Sigmoid colon (tissue), 6 donors: ENCODE measurements at regions not wholly inside any gene's neighbourhood (a gene's known extent, or its start where the extent isn't known, plus 50 kb on each side); places are given as distances from the start of the nearest gene placed in this dataset.

Source experiments
- DNase-seq: peaks from one replicate; pipeline ENCODE4 v3.0.0-alpha.2; 2019
- H3K27ac ChIP-seq, 4 donors: fragments of 200-600 bp; sonication (generic); one replicate each; pipeline ENCODE4 v1.5.1; 2016 to 2019; ENCODE audit warnings: mild to moderate bottlenecking in 1 of 4
- H3K27me3 ChIP-seq, 3 donors: fragments of 200-600 bp; sonication (generic); one replicate each; pipeline ENCODE4 v1.5.1; 2019; ENCODE audit warnings: mild to moderate bottlenecking in 1 of 3
- H3K36me3 ChIP-seq, 4 donors: fragments of 200-600 bp; sonication (generic); one replicate each; pipeline ENCODE4 v1.5.1; 2016 to 2019
- H3K4me1 ChIP-seq, 4 donors: fragments of 200-600 bp; sonication (generic); one replicate each; pipeline ENCODE4 v1.5.1; 2017 to 2019
- H3K4me3 ChIP-seq, 4 donors: fragments of 200-600 bp; sonication (generic); one replicate each; pipeline ENCODE4 v1.5.1; 2017 to 2019; ENCODE audit warnings: mild to moderate bottlenecking in 2 of 4, moderate library complexity in 1 of 4
- H3K9me3 ChIP-seq, 4 donors: fragments of 200-600 bp in 3 of 4; sonication (generic) in 3 of 4; one replicate each; pipeline versions ENCODE4 v1.5.1 to v1.6.1; 2013 to 2019
- EP300 ChIP-seq, 4 donors: sonication (generic); formaldehyde crosslinking; IDR thresholded peaks; one replicate each; pipeline ENCODE4 v1.6.1; 2017; ENCODE audit warnings: antibody characterized with exemption in 4 of 4
- POLR2A ChIP-seq, 2 donors: fragments of 450-650 bp; IDR thresholded peaks; one replicate each; pipeline ENCODE4 v1.6.1; 2016; ENCODE audit warnings: antibody characterized with exemption in 2 of 2, mild to moderate bottlenecking in 2 of 2, moderate library complexity in 2 of 2
- POLR2AphosphoS5 ChIP-seq, 4 donors: sonication (generic); formaldehyde crosslinking; IDR thresholded peaks; one replicate each; pipeline ENCODE4 v1.6.1; 2017; ENCODE audit warnings: antibody characterized with exemption in 4 of 4
- WGBS, 2 donors: extraction: QIAGEN DNeasy Blood & Tissue Kit; methylation state at CpG; one replicate each; pipeline ENCODE4 v1.1.7; 2013; 5-methylcytosine and 5-hydroxymethylcytosine counted together
- intact Hi-C: fragments of 100-400 bp; cut with DNase I; formaldehyde crosslinking; loops from one replicate; pipeline ENCODE4 v1.15.1; 2023
- TF ChIP-seq, protein P1 (sequence below), 4 experiments: fragments of 450-650 bp in 3 of 4; fragments of 200-600 bp in 1 of 4; IDR thresholded peaks; one replicate each; pipeline ENCODE4 v1.5.1; 2016 to 2019; ENCODE audit warnings: antibody characterized with exemption in 4 of 4, mild to moderate bottlenecking in 3 of 4, moderate library complexity in 2 of 4
- donor health status: healthy with polysubstance abuse.
- donor health status: healthy.

DNA sequence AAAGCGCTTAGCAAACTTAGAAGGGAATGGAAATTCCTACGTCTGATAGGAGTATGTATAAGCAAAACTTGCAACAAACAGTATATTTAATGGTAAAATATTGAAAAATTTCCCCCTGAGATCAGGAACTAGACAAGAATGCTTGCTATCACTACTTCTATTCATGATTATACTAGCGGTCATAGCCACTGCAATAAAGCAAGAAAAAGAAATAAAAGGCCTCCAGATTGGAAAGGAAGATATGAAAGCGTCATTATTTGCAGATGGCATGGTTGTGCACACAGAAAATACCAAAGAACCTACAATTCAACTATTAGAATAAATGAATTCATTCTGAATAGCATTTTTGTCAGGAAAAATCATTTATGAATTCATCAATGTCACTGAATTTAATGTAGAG, 87.2 kb upstream of the BCOR start:
- TF ChIP-seq, protein P1, sequence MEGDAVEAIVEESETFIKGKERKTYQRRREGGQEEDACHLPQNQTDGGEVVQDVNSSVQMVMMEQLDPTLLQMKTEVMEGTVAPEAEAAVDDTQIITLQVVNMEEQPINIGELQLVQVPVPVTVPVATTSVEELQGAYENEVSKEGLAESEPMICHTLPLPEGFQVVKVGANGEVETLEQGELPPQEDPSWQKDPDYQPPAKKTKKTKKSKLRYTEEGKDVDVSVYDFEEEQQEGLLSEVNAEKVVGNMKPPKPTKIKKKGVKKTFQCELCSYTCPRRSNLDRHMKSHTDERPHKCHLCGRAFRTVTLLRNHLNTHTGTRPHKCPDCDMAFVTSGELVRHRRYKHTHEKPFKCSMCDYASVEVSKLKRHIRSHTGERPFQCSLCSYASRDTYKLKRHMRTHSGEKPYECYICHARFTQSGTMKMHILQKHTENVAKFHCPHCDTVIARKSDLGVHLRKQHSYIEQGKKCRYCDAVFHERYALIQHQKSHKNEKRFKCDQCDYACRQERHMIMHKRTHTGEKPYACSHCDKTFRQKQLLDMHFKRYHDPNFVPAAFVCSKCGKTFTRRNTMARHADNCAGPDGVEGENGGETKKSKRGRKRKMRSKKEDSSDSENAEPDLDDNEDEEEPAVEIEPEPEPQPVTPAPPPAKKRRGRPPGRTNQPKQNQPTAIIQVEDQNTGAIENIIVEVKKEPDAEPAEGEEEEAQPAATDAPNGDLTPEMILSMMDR (IDR thresholded peaks at IDR 0.05) = no peak
- no peaks in the 10 kb centered on the region for H3K4me1 ChIP-seq
- DNase-seq = no peak
- H3K27ac ChIP-seq = no peak overlapping the region
- H3K36me3 ChIP-seq = no peaks in the 10 kb centered on the region
- intact Hi-C loops = no loop called here
- H3K9me3 ChIP-seq = peaks cover 0 to 12% (median 0%) of the 10 kb centered on the region in 4 donors
- H3K4me3 ChIP-seq = no peak overlapping the region
- WGBS, 2 donors = 94 to 97% methylated on average over 4 of the region's 4 CpGs
- no peaks in the 10 kb centered on the region for H3K27me3 ChIP-seq

DNA sequence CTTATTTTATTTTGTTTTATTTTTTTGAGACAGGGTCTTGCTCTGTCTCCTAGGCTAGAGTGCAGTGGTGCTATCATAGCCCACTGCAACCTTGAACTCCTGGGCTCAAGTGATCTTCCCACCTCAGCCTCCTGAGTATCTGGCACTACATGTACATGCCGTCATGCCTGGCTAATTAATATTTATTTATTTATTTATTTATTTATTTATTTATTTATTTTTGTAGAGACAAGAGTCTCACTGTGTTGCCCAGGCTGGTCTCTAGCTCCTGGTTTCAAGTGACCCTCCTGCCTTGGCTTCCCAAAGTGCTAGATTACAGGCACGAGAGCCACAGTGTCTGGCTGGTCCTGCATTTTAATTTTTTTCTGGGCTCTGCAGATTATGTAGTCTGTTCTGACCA, 84.9 kb upstream of the BCOR start:
- TF ChIP-seq, protein P1 (IDR thresholded peaks at IDR 0.05) = no peak
- no peak for TF ChIP-seq POLR2AphosphoS5 (IDR thresholded peaks at IDR 0.05)
- no peak for TF ChIP-seq EP300 (IDR thresholded peaks at IDR 0.05)
- TF ChIP-seq POLR2A (IDR thresholded peaks at IDR 0.05) = no peak
- intact Hi-C loops = no loop called here
- 77 to 86% methylated on average over 2 of the region's 2 CpGs for WGBS, 2 donors

DNA sequence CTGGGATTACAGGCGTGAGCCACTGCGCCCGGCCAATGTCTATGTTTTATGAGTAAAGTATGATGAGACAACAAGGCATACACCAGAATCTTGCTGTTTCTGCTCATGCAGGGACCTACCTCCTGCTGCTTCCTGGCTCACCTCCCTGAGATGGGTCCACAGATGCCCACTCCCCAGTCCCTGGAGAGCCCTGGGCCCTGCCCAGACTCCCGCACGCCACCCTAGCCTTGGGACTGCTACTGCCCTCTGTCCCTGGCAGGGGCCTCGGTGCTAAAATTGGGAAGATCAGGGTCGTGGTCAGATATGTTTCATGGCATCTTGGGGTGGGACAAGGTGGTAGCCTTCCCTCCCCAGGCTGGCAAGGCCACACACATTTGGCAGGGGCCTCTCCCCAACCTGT, 84.3 kb upstream of the BCOR start:
- Histone ChIP-seq H3K27ac (no peak overlapping the region), H3K27me3 (no peaks in the 10 kb centered on the region), H3K4me3 (no peak overlapping the region), H3K4me1 (peaks cover 0 to 3% (median 1%) of the 10 kb centered on the region in 4 donors), H3K36me3 (no peaks in the 10 kb centered on the region), H3K9me3 (peaks cover 0 to 12% (median 0%) of the 10 kb centered on the region in 4 donors)
- WGBS, 2 donors = 92 to 94% methylated on average over 7 of the region's 7 CpGs
- no peak for DNase-seq
- TF ChIP-seq EP300 (IDR thresholded peaks at IDR 0.05) (no peak), POLR2AphosphoS5 (IDR thresholded peaks at IDR 0.05) (no peak), POLR2A (IDR thresholded peaks at IDR 0.05) (no peak)
- TF ChIP-seq, protein P1 (IDR thresholded peaks at IDR 0.05) = no peak
- intact Hi-C loops = no loop called here

More for the DNA sequence above, 84.9 kb upstream of the BCOR start:
- H3K27ac ChIP-seq = no peak overlapping the region
- no peaks in the 10 kb centered on the region for H3K27me3 ChIP-seq
- H3K36me3 ChIP-seq = no peaks in the 10 kb centered on the region
- no peaks in the 10 kb centered on the region for H3K4me1 ChIP-seq
- H3K9me3 ChIP-seq = peaks cover 0 to 12% (median 0%) of the 10 kb centered on the region in 4 donors
- H3K4me3 ChIP-seq = no peak overlapping the region
- no peak for DNase-seq

DNA sequence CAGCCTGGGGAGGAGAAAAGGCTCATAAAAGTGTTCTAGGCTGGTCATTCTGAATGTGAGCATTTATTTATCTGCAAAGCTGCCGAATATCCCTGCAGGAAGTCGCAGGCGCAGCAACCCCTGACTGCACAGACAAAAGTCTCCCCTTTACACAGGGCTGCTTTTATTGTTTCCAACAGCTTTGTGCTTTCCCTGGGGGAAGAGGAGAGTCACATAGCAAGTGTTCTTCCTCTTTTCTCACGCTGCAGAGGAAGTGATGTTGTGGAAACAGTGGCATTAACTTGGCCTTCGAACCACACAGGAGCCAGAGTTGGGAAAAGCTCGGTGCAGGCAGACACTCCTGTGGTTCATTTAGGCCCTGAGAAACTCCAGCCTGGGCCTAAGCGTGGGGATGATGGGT, 81.5 kb upstream of the BCOR start:
- peak overlapping the region in 1 of 4 donors; percentile 19 for H3K27ac ChIP-seq
- WGBS, 2 donors = 57 to 64% methylated on average over 7 of the region's 7 CpGs
- DNase-seq = no peak
- no peak for TF ChIP-seq POLR2A (IDR thresholded peaks at IDR 0.05)
- TF ChIP-seq, protein P1 (IDR thresholded peaks at IDR 0.05) = no peak
- TF ChIP-seq EP300 (IDR thresholded peaks at IDR 0.05) = no peak
- no peak for TF ChIP-seq POLR2AphosphoS5 (IDR thresholded peaks at IDR 0.05)
- H3K9me3 ChIP-seq = peaks cover 0 to under 1% (median 0%) of the 10 kb centered on the region in 4 donors
- no peaks in the 10 kb centered on the region for H3K36me3 ChIP-seq
- H3K4me1 ChIP-seq = peaks cover 0 to 26% (median 7%) of the 10 kb centered on the region in 4 donors
- H3K27me3 ChIP-seq = peaks cover 0 to 5% (median 0%) of the 10 kb centered on the region in 3 donors
- intact Hi-C loops = loop anchor here (5.0 to 10.0 kb wide), 3 partner anchors 286 to 707 kb away; no protein-coding TSS in a partner anchor
- no peak overlapping the region for H3K4me3 ChIP-seq
